ENCODE measurements at regions not wholly inside any gene's neighbourhood (a gene's known extent, or its start where the extent isn't known, plus 50 kb on each side); places are given as distances from the start of the nearest gene placed in this dataset.

DNA sequence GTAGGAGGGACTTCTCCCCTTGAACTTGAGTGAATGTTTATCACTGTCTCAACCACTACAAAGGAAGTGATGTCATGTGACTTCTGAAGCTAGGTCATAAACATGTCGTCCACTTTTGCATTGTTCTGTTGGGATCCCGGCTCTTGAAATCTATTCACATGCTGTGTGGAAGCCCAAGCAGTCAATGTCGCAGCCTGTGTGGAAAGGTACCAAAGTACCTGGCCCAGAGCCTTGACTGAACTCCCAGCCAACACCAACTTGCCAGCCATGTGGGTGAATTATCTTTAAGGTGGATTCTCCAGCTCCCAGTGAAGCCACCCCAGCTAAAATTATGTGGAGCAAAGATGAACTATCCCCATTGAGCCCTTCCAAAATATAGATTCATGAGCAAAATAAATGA lies 85.0 kb upstream of the USP38 start:
- TF ChIP-seq TEAD4 (IDR thresholded peaks at IDR 0.05): no peak
- TF ChIP-seq EGR1 (IDR thresholded peaks at IDR 0.05): no peak
- TF ChIP-seq, protein P1, sequence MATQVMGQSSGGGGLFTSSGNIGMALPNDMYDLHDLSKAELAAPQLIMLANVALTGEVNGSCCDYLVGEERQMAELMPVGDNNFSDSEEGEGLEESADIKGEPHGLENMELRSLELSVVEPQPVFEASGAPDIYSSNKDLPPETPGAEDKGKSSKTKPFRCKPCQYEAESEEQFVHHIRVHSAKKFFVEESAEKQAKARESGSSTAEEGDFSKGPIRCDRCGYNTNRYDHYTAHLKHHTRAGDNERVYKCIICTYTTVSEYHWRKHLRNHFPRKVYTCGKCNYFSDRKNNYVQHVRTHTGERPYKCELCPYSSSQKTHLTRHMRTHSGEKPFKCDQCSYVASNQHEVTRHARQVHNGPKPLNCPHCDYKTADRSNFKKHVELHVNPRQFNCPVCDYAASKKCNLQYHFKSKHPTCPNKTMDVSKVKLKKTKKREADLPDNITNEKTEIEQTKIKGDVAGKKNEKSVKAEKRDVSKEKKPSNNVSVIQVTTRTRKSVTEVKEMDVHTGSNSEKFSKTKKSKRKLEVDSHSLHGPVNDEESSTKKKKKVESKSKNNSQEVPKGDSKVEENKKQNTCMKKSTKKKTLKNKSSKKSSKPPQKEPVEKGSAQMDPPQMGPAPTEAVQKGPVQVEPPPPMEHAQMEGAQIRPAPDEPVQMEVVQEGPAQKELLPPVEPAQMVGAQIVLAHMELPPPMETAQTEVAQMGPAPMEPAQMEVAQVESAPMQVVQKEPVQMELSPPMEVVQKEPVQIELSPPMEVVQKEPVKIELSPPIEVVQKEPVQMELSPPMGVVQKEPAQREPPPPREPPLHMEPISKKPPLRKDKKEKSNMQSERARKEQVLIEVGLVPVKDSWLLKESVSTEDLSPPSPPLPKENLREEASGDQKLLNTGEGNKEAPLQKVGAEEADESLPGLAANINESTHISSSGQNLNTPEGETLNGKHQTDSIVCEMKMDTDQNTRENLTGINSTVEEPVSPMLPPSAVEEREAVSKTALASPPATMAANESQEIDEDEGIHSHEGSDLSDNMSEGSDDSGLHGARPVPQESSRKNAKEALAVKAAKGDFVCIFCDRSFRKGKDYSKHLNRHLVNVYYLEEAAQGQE (IDR thresholded peaks at IDR 0.05; ENCODE audit: low read depth): no peak
- no peak for TF ChIP-seq NFIC (IDR thresholded peaks at IDR 0.05)
- no peak for TF ChIP-seq YY1 (IDR thresholded peaks at IDR 0.05; ENCODE audit: low read depth)
- TF ChIP-seq, protein P2, sequence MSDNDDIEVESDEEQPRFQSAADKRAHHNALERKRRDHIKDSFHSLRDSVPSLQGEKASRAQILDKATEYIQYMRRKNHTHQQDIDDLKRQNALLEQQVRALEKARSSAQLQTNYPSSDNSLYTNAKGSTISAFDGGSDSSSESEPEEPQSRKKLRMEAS (IDR thresholded peaks at IDR 0.05): no peak
- no peak for TF ChIP-seq TCF12 (IDR thresholded peaks at IDR 0.05; ENCODE audit: low read depth)
- no peak for TF ChIP-seq EP300 (IDR thresholded peaks at IDR 0.05; ENCODE audit: borderline replicate concordance)
- TF ChIP-seq CREB1 (IDR thresholded peaks at IDR 0.05; ENCODE audit: low read depth): no peak
- TF ChIP-seq TAF1 (IDR thresholded peaks at IDR 0.05; ENCODE audit: low read depth): no peak
- TF ChIP-seq CEBPB (IDR thresholded peaks at IDR 0.05): no peak
- TF ChIP-seq, protein P3, sequence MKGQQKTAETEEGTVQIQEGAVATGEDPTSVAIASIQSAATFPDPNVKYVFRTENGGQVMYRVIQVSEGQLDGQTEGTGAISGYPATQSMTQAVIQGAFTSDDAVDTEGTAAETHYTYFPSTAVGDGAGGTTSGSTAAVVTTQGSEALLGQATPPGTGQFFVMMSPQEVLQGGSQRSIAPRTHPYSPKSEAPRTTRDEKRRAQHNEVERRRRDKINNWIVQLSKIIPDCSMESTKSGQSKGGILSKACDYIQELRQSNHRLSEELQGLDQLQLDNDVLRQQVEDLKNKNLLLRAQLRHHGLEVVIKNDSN (IDR thresholded peaks at IDR 0.05): no peak
- TF ChIP-seq RAD21 (IDR thresholded peaks at IDR 0.05; ENCODE audit: low read depth): no peak
- TF ChIP-seq FOXM1 (IDR thresholded peaks at IDR 0.05; ENCODE audit: borderline replicate concordance, low read depth): no peak
- no peak for TF ChIP-seq ZBTB7A (IDR thresholded peaks at IDR 0.05; ENCODE audit: low read depth)

DNA sequence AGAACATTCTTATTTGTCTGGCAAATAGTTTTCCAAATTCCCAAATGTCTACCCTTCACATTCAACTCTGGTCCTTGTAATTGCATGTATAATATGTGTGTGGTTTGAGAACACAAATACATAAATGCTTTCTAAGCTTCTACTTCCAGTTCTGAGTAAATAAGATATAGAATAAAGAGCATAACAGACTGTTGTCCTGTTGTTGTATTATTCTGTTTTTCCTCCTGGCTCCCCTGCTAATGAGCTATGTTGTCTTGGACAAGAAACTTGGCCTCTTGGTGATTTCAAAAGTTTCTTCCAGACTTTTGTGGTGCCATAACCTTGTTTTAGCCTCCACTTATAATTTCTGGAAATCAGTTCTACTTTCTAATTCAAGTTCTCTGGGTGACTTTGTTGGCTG lies 75.3 kb upstream of the USP38 start:
- TF ChIP-seq RAD21 (IDR thresholded peaks at IDR 0.05; ENCODE audit: low read depth) (no peak), YY1 (IDR thresholded peaks at IDR 0.05; ENCODE audit: low read depth) (no peak), ZBTB7A (IDR thresholded peaks at IDR 0.05; ENCODE audit: low read depth) (no peak), EGR1 (IDR thresholded peaks at IDR 0.05) (no peak), TCF12 (IDR thresholded peaks at IDR 0.05; ENCODE audit: low read depth) (no peak), FOXM1 (IDR thresholded peaks at IDR 0.05; ENCODE audit: borderline replicate concordance, low read depth) (no peak), NFIC (IDR thresholded peaks at IDR 0.05) (no peak), EP300 (IDR thresholded peaks at IDR 0.05; ENCODE audit: borderline replicate concordance) (no peak), CEBPB (IDR thresholded peaks at IDR 0.05) (no peak), TEAD4 (IDR thresholded peaks at IDR 0.05) (no peak), CREB1 (IDR thresholded peaks at IDR 0.05; ENCODE audit: low read depth) (no peak), TAF1 (IDR thresholded peaks at IDR 0.05; ENCODE audit: low read depth) (no peak)
- TF ChIP-seq, protein P2 (IDR thresholded peaks at IDR 0.05): no peak
- TF ChIP-seq, protein P1 (IDR thresholded peaks at IDR 0.05; ENCODE audit: low read depth): no peak
- TF ChIP-seq, protein P3 (IDR thresholded peaks at IDR 0.05): no peak

DNA sequence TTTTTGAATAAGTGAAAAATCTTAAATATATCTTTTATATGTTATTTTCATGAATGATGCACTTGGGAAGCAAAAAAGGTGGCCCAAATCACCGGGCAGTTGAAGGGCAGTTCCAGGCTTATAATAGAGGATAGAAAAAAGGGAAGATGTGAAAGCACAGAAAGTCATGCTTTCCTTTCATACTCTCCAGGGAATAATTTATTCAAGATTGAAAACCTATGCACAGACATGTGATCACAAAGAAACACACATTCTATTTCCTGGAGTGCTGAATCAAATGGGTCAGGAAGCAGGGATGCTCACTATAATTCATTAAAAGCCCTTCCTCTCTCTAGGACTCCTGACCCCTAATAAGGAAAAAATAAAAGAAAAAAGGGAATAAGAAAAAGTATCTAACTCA lies 66.1 kb upstream of the USP38 start:
- TF ChIP-seq NFIC (IDR thresholded peaks at IDR 0.05) (no peak), EGR1 (IDR thresholded peaks at IDR 0.05) (no peak), TEAD4 (IDR thresholded peaks at IDR 0.05) (no peak), YY1 (IDR thresholded peaks at IDR 0.05; ENCODE audit: low read depth) (no peak), EP300 (IDR thresholded peaks at IDR 0.05; ENCODE audit: borderline replicate concordance) (no peak), TCF12 (IDR thresholded peaks at IDR 0.05; ENCODE audit: low read depth) (no peak), ZBTB7A (IDR thresholded peaks at IDR 0.05; ENCODE audit: low read depth) (no peak)
- TF ChIP-seq, protein P3 (IDR thresholded peaks at IDR 0.05): no peak
- TF ChIP-seq, protein P1 (IDR thresholded peaks at IDR 0.05; ENCODE audit: low read depth): no peak
- TF ChIP-seq, protein P2 (IDR thresholded peaks at IDR 0.05): no peak

DNA sequence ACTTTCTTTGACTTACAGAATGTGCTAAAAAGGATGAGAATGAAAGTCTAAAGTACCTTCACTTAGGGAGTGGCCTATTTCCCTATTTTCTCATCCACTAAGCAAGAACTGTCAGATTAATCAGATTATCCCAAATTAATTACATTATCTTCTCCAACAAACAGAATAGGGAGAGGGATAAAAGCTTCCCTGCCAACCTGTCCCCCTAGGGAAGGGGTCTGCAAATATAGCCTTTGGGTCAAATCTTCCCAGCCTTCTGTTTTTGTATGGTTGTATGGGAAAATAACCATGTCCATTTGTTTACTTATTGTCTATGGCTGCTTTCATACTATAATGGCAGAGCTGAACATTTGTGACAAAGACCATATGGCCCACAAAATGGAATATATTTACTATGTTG lies 57.1 kb upstream of the USP38 start:
- no peak for TF ChIP-seq EP300 (IDR thresholded peaks at IDR 0.05; ENCODE audit: borderline replicate concordance)
- TF ChIP-seq EGR1 (IDR thresholded peaks at IDR 0.05): no peak
- TF ChIP-seq YY1 (IDR thresholded peaks at IDR 0.05; ENCODE audit: low read depth): no peak
- TF ChIP-seq TCF12 (IDR thresholded peaks at IDR 0.05; ENCODE audit: low read depth): no peak
- no peak for TF ChIP-seq RAD21 (IDR thresholded peaks at IDR 0.05; ENCODE audit: low read depth)
